Breast epithelium (tissue), 4 donors: ENCODE measurements at regions not wholly inside any gene's neighbourhood (a gene's known extent, or its start where the extent isn't known, plus 50 kb on each side); places are given as distances from the start of the nearest gene placed in this dataset.

Experiments
- DNase-seq, 2 donors: peaks; one replicate each; pipeline ENCODE4 v3.0.0-alpha.2; 2019; ENCODE audit warnings: low spot score in 2 of 2
- H3K27ac ChIP-seq, 2 donors: fragments of 200-600 bp; sonication (generic) in 1 of 2; one replicate each; pipeline ENCODE4 v1.5.1; 2016 to 2019; ENCODE audit warnings: mild to moderate bottlenecking in 1 of 2
- H3K27me3 ChIP-seq, 2 donors: fragments of 200-600 bp; sonication (generic) in 1 of 2; one replicate each; pipeline versions ENCODE4 v1.5.1 to v1.6.0; 2017 to 2019; ENCODE audit warnings: control low read depth in 1 of 2, mild to moderate bottlenecking in 1 of 2
- H3K36me3 ChIP-seq: fragments of 200-600 bp; one replicate; pipeline ENCODE4 v1.5.1; 2019
- H3K4me1 ChIP-seq, 2 donors: fragments of 200-600 bp; sonication (generic); one replicate each; pipeline ENCODE4 v1.5.1; 2016 to 2019; ENCODE audit warnings: control low read depth in 1 of 2
- H3K4me3 ChIP-seq, 3 donors: fragments of 200-600 bp; sonication (generic); 1 replicate in 2 of 3; 2 replicates in 1 of 3; pipeline ENCODE4 v1.5.1; 2016 to 2019; ENCODE audit warnings: mild to moderate bottlenecking in 3 of 3, moderate library complexity in 2 of 3
- H3K9me3 ChIP-seq, 2 donors: fragments of 200-600 bp; sonication (generic) in 1 of 2; one replicate each; pipeline ENCODE4 v1.5.1; 2016 to 2019; ENCODE audit warnings: control low read depth in 1 of 2
- CTCF ChIP-seq, 3 donors: fragments of 450-650 bp; IDR thresholded peaks; one replicate each; pipeline ENCODE4 v1.5.1; 2016 to 2017; ENCODE audit warnings: antibody characterized with exemption in 3 of 3, mild to moderate bottlenecking in 3 of 3, moderate library complexity in 3 of 3
- POLR2A ChIP-seq: fragments of 450-650 bp; IDR thresholded peaks from one replicate; pipeline ENCODE4 v1.6.1; 2016; ENCODE audit warnings: antibody characterized with exemption, mild to moderate bottlenecking, moderate library complexity
- POLR2AphosphoS5 ChIP-seq, 3 donors: sonication (generic); formaldehyde crosslinking; IDR thresholded peaks; one replicate each; pipeline ENCODE4 v1.6.1; 2017; ENCODE audit warnings: antibody characterized with exemption in 3 of 3
- intact Hi-C: fragments of 100-400 bp; cut with DNase I; formaldehyde crosslinking; loops from one replicate; pipeline ENCODE4 v1.15.1; 2023; ENCODE audit warnings: low total_unique reads

GRCh38 chr19:31098836-31099235, 250.4 kb downstream of the TSHZ3 start:
- Histone ChIP-seq H3K27ac (no peak overlapping the region), H3K4me1 (no peaks in the 10 kb centered on the region), H3K36me3 (no peaks in the 10 kb centered on the region), H3K27me3 (no peaks in the 10 kb centered on the region), H3K4me3 (no peak overlapping the region), H3K9me3 (no peaks in the 10 kb centered on the region)
- DNase-seq, result no peak
- no peak for TF ChIP-seq POLR2AphosphoS5 (IDR thresholded peaks at IDR 0.05)
- TF ChIP-seq CTCF (IDR thresholded peaks at IDR 0.05), result no peak
- no peak for TF ChIP-seq POLR2A
- intact Hi-C loops, result no loop called here

DNA sequence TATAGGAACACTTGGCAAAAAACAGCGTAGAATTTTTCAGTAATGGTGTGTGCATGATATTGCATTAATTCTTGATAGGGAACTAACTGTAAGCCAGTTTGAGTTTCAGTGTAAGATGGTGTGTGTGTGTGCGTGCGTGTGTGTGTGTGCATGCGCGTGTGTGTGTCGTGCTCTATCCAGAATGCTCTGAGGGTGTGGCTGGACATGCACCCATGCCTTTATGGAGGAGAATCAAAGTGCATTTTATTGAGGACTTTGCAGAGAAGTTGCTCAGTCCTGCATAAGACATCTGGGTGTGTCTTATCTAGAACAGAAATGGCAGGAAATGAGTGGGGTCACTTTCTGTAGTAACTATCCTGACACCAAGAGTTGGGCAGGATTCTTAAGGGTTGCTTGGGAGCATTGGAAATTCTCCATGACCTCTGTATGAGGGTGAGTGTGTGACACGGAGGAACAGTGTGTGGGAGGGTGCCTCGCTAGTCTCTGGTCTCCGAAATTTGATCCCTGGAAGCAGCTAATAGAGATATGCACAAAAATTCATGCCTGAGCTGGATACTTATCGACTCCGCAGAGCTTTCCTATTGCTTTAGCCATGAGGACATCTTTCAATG, 252.2 kb downstream of the TSHZ3 start:
- H3K4me1 ChIP-seq, result no peaks in the 10 kb centered on the region
- H3K36me3 ChIP-seq, result no peaks in the 10 kb centered on the region
- intact Hi-C loops, result no loop called here
- no peaks in the 10 kb centered on the region for H3K27me3 ChIP-seq
- H3K27ac ChIP-seq, result no peak overlapping the region
- TF ChIP-seq POLR2AphosphoS5 (IDR thresholded peaks at IDR 0.05), result no peak
- TF ChIP-seq CTCF (IDR thresholded peaks at IDR 0.05), result no peak
- TF ChIP-seq POLR2A, result no peak
- no peak for DNase-seq
- H3K4me3 ChIP-seq, result no peak overlapping the region
- H3K9me3 ChIP-seq, result no peaks in the 10 kb centered on the region

DNA sequence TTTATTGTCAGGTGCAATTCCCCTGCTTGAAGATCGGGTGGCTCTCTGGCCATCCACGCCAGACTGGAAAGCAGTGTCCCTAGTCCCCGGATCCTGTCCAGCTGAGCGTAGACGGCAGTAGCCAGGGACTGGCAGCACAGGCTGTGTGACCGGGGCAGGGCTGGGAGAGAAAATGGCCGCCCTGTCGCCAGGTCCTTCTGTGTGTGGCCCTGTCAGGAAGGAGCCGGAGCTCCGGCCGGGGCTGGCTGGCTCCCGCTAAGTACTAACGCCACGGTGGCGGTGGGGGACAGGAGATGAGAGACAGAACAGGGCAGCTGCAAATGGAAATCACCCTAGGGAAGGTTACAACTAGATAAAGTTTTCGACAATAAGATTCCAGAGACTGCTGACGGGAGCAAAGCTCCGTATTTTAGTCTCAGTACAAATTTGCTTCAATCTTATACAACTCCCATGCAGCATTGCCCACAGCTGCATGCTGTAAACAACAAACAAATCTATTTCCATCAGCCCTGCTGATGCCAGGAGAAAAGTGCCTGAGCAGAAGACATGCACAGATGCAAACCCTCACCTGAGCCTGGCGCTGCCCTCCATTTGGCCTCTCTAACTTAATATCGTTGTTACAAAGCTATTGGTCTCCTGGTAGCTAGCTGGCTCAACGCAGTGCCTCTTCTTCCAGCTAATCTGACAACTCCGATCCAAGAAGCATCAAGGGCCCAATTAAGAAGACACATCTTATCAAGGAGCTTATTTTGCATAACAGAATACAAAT, 253.0 kb downstream of the TSHZ3 start:
- DNase-seq, result no peak
- Histone ChIP-seq H3K27me3 (no peaks in the 10 kb centered on the region), H3K27ac (no peak overlapping the region), H3K4me1 (no peaks in the 10 kb centered on the region), H3K9me3 (no peaks in the 10 kb centered on the region), H3K4me3 (no peak overlapping the region), H3K36me3 (no peaks in the 10 kb centered on the region)
- intact Hi-C loops, result no loop called here
- TF ChIP-seq POLR2AphosphoS5 (IDR thresholded peaks at IDR 0.05) (no peak), POLR2A (no peak), CTCF (IDR thresholded peaks at IDR 0.05) (no peak)

- Histone ChIP-seq H3K27me3 (no peaks in the 10 kb centered on the region), H3K4me3 (no peak overlapping the region), H3K27ac (no peak overlapping the region), H3K4me1 (no peaks in the 10 kb centered on the region), H3K36me3 (no peaks in the 10 kb centered on the region), H3K9me3 (no peaks in the 10 kb centered on the region)
- no peak for TF ChIP-seq POLR2AphosphoS5 (IDR thresholded peaks at IDR 0.05)
- no peak for TF ChIP-seq POLR2A
- TF ChIP-seq CTCF (IDR thresholded peaks at IDR 0.05), result no peak
- intact Hi-C loops, result no loop called here
- DNase-seq, result no peak
Measured at GRCh38 chr19:31095100-31095804, 254.0 kb downstream of the TSHZ3 start.

GRCh38 chr19:31092274-31092673, 257.0 kb downstream of the TSHZ3 start:
- no peak for DNase-seq
- intact Hi-C loops, result no loop called here
- H3K27ac ChIP-seq, result no peak overlapping the region
- TF ChIP-seq POLR2A, result no peak
- TF ChIP-seq CTCF (IDR thresholded peaks at IDR 0.05), result no peak
- TF ChIP-seq POLR2AphosphoS5 (IDR thresholded peaks at IDR 0.05), result no peak
- H3K36me3 ChIP-seq, result no peaks in the 10 kb centered on the region
- no peaks in the 10 kb centered on the region for H3K4me1 ChIP-seq
- H3K27me3 ChIP-seq, result no peaks in the 10 kb centered on the region
- no peak overlapping the region for H3K4me3 ChIP-seq
- H3K9me3 ChIP-seq, result no peaks in the 10 kb centered on the region
